ENCODE measurements at regions not wholly inside any gene's neighbourhood (a gene's known extent, or its start where the extent isn't known, plus 50 kb on each side); places are given as distances from the start of the nearest gene placed in this dataset.

DNA sequence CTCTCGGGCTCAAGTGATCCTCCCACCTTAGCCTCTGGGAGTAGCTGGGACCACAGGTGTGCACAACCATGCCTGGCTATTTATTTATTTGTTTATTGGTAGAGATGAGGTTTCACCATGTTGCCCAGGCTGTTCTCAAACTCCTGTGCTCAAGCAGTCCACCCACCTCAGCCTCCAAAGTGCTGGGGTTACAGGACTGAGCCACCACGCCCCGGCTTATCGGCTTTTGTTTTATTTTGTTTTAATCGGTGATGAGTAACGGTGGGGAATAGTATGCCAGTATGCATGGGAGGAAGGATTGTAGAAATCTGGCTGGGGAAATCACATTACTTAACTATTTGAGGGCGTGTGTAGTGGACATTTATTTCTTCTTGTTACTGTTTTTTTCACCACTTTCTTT lies 451.0 kb upstream of the GOLIM4 start:
- TF ChIP-seq, protein P1, sequence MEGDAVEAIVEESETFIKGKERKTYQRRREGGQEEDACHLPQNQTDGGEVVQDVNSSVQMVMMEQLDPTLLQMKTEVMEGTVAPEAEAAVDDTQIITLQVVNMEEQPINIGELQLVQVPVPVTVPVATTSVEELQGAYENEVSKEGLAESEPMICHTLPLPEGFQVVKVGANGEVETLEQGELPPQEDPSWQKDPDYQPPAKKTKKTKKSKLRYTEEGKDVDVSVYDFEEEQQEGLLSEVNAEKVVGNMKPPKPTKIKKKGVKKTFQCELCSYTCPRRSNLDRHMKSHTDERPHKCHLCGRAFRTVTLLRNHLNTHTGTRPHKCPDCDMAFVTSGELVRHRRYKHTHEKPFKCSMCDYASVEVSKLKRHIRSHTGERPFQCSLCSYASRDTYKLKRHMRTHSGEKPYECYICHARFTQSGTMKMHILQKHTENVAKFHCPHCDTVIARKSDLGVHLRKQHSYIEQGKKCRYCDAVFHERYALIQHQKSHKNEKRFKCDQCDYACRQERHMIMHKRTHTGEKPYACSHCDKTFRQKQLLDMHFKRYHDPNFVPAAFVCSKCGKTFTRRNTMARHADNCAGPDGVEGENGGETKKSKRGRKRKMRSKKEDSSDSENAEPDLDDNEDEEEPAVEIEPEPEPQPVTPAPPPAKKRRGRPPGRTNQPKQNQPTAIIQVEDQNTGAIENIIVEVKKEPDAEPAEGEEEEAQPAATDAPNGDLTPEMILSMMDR (conservative IDR thresholded peaks at IDR 0.05): no peak
- TF ChIP-seq ZFX (IDR thresholded peaks at IDR 0.05): no peak
